HPDE6-E6E7 (cell line): ENCODE measurements at regions not wholly inside any gene's neighbourhood (a gene's known extent, or its start where the extent isn't known, plus 50 kb on each side); places are given as distances from the start of the nearest gene placed in this dataset.

Experiments
- DNase-seq: peaks from one replicate; pipeline ENCODE4 v3.0.0; 2011; ENCODE audit warnings: missing footprints; ENCODE audit errors: extremely low spot score

DNA sequence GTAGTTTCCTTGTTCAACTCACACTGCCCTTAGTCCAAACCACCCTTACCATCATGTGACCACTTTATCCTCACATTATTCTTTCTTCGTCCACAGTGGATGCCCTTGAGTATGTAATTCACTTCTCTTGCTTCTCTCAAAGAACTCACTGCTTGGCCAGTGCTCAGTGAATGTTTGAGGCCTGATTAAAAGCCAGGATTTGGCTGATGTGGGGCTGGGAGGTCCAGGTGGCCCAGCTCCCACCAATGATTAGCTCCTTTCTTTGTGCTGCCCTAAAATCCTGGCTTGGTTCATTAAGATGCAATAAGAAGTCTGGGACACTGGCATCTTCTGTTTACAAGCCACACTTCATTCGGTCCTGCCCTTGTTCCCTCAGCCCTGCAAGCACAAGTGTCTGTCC lies 97.8 kb upstream of the CELF4 start:
- no peak for DNase-seq

DNA sequence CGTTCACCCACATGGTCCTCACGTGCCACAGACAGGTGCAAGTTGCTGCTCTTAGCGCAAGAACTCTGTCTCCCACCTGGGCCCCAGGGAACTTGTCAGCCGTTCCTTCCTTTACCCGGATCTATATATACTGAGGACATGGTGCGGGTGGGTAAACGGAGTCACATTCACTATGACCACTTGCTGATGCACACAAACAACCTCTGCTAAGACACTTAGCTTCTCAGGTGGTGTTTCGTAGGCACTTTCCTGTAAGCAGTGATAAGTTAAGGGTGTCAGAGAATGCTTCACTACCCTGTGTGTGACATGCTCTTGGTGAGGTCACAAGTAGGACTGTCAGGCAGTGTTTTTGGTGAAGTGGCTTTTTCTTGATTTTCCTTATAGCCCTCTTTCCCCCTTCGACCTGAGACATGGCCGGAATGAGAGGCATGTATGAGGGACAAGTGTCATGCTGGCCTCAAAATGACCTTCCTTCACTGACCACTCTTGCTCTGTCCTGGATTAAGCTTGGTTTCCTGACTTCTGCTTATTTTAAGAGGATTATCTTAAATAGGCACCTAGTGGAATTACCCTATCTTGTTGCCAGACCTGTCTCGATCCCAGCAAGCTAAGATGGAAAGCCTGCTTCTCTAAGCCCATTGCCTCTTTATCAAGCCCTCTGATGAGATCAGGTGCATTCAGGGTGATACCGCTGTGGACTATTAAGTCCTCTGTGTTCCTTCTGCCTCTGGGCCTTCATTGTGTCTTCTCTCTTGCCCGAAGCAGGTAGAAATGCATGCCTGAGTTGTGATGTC lies 97.1 kb upstream of the CELF4 start:
- DNase-seq, result no peak

DNA sequence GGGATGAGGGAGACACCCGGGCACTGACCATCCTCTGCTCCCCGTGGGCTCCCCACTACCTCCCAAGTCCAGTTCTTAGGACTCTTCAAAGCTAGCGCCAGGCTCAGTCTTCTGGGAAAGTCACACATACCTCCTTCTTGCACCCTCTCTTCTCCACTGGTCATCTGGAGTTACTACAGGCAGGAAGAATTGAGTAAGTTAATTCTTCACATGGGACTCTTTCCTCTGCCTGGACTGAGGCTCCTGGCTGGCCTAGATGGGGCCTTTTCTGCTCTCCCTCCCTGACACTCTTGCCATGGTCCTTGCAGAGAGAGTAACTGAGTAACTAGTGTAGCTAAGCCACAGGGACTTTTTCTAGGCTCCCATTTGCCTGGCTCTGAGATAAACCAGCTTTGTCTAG lies 96.5 kb upstream of the CELF4 start:
- no peak for DNase-seq

DNA sequence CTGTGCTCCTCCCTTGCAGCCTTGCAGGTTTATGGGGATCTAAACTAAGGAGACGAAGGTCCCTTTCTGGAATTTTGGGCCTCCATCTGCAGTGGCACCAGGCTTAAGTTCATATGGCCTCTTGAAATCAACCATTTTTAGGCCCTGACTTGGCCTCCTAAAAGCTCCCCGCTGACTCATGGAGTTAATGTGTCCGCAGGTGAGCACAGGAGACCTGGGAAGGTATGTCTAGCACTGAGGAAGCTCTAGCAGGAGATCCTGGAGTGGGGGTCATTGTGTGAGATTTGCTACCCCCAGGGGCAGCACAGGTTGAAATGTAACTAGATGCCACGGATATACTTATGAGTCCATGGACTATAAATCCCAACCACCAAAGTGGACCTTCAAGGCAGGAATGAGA lies 95.9 kb upstream of the CELF4 start:
- DNase-seq, result no peak

DNA sequence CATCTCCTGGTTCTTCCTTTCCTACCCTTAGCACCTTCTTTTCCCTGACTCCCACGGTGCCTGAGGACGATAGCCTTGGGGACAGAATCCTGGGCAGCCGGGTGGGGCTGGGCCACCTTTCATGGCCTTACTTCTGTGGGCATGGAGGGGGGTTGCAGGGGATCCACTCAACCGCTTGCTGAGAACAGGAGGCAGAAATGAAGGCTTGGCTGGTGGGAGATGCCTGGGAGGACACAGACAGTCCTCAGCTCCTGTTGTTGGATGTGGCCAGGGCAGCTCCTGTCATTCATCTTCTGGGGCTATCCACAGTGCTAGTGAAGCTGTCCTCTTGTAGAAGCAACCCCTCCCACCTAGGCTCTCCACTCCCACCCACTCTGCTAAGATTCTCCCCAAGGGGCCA lies 95.5 kb upstream of the CELF4 start:
- no peak for DNase-seq

DNA sequence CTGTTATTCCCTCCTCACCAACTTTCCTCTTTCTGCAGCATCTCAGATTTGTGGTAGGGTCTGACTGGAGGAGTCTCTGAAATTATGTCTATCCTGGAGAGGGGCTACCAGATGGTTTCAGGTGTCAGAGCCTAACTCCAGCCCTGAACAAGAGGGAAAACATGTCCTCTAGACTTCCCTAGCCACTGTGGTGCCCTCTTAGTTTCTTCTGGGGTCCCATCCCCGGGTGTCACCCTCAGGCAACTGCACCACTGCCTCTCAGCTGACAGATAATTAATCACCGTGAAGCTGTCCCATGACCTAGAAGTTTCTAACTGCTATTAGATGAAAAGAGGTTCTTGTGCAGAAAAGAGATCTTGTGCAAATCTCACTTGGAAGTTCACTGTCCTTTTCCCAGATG lies 95.1 kb upstream of the CELF4 start:
- DNase-seq, result no peak

DNA sequence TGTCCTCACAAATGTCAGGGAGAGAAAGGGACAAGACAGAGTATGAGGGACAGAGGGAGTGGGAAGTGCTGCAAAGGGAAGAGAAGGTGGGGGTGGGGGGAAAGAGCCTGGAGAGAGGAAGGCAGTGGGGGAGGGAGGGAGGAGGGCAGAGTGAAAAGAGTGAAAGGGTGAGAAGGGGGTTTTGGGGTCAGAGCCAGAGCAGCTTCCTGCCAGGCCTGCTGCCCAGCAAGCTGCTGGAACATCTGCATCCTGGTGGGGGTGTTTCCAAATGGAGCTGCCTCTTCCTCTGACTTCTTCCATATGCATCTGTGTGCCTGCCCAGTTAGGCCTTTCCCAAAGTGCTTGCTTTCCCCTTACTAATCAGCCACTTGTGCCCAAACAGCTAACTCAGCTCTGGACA lies 94.3 kb upstream of the CELF4 start:
- no peak for DNase-seq

DNA sequence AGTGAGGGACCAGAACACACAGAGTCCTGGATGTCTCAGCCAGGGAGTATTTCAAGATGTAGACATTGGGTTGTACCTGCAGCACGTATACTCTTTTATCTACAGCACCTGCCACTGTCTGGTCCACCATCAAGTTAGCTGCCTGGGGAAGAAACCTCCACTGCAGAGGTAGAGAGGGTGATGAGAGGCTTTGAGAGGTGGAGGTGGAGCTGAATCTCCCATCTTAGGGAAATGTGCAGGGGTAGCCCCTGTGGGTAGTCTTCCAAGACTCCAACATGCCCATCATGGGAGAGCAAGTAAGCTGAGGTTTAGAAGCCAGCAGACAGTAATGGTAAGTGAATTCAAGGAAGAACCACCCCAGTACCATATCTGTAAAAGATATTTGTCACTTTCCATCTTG lies 93.3 kb upstream of the CELF4 start:
- no peak for DNase-seq

DNA sequence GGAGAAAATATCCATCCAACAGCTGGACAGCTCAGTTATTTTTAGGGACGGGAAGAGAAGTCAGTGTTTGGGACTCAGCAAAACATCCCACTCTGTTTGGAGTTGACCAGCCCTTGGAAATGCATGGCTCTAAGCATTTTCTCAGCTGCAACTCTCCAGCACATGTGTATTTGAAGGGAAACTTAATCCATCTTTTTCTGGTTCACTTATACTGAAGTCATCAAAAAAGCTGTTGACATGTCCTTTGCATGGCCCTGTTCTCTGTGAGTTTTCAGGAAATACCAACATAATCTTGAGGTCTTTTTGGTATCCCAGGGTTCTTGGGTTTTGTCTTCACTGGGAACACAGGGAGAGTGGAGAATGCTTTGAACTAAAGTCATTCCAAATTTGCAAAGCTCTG lies 91.9 kb upstream of the CELF4 start:
- DNase-seq, result no peak

DNA sequence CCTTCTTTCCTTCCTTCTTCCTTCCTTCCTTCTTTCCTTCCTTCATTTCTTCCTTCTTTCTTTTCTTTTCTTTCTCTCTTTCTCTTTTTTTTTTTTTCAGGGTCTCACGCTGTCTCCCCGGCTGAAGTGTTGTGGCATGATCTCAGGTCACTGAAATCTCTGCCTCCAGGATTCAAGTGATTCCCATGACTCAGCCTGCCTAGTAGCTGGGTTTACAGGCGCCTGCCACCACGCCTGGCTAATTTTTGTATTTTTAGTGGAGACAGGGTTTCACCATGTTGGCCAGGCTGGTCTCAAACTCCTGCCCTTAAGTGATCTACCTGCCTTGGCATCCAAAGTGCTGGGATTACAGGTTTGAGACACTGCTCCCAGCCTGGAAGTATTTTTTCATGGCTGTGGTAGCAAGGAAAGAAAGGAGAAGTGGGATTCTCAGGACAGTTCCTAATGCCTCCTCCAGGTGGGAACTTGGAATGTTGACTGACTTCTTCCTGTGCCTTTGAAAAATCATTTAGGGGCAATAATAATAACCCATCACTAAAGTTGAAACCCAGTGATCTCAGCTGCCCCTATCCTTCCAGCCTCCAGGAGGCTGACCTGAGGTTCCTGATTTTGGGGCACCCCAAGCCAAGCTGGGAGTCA lies 89.3 kb upstream of the CELF4 start:
- DNase-seq, result no peak

DNA sequence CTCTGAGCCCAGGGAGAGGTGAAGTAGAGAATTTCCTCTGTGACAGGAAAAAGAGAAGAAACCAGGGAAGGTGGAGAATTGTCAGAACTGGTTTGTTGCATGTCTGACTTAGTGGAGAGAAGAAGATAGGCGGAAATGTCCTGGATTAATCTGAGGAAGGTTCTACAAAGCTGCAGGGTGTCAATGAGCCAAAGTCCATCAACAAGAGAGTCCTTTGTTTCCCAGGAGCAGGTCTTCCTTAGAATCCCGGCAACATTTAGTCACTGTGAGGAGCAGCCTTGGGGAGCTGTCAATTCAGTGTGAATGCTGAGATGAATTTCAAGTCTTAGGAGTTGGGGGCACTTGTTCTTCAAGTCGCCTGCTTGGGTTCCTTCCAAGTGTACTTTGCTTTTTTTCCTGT lies 88.4 kb upstream of the CELF4 start:
- no peak for DNase-seq

DNA sequence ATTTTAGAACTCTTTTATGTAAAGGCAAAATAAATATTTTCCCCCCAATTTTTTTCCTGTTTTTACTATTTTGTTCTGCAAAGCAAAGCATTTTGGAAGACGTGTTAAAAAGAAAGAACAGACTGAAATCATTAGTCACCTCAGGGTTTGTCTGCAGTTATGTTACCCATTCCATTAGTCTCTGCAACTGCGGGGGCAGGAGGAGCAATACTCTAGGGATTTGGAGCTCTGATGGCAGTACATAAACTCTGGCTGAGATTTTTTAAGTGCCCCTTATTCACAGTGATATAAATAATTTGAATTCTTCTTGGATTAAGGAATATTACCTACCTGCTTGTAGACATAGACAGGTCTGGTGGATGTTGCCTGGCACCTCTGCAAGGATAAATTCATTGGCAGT lies 88.0 kb upstream of the CELF4 start:
- no peak for DNase-seq

DNA sequence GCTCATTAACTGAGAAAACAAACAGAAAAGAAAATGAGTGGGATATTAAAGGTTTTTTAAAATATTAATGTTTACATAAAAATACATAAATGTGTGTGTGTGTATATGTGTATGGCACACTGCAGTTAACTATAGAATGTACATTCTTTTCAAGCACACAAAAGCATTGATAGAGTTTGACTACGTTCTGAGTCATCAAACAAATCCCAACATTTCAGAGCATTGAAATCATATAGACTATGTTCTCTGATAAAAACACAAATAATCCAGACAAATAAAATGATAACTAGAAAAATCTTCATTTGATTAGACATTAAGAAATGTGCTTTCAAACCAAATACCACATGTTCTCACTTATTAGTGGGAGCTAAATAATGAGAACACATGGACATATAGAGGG lies 84.3 kb upstream of the CELF4 start:
- DNase-seq, result no peak

DNA sequence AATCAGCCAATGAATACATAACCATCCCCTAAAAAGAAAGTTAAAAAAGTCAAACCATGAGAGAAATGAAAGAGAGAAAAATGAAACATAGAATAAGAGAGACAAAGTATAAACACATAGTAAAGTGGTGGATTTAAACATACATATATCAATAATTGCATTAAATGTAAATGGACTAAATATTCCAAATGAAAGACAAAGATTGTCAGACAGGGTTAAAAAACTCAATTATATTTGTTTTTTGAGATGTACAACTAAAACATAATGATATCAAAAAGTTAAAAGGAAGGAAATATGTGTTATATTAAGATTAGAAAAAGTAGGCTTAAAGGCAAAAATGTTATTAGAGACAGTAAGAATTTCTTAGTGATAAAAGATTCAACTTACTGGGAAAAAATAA lies 83.8 kb upstream of the CELF4 start:
- no peak for DNase-seq

DNA sequence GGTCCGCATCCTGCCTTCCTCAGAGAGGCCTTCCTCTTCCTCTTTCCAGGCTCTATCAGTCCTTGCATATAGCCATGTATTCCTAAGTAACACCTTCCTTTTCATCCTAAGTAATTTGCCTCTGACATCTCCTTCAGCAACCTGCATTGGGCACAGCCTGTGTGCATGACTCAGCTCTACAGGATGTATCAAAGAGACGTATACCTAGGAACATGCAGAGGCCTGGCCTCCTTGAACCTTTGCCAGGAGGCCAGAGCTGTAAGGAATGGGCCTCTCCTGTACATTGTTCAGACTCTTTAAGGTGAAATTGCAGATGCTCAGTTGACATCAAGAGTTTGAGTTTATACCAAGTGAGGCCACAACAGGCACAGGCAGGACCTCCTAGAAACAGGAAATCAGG lies 76.0 kb upstream of the CELF4 start:
- no peak for DNase-seq

DNA sequence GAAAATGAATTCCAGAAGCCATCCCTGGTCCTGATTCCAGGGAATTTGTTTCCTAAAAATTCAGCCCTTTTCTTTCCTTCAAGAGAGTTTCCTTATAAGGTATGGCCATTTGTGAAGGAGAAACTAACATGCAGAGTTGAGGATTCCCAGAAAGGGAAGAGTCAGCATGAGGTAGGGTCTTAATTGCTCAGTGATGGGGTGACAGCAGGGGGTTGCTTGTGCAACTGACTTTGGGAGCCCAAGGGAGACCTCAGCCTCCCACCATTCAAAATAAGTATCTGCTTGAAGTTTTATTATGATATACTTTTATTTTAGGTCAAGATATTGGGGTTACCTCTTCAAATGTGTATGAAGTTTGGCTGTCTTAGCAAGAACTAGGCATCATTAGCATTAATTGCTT lies 74.9 kb upstream of the CELF4 start:
- no peak for DNase-seq

DNA sequence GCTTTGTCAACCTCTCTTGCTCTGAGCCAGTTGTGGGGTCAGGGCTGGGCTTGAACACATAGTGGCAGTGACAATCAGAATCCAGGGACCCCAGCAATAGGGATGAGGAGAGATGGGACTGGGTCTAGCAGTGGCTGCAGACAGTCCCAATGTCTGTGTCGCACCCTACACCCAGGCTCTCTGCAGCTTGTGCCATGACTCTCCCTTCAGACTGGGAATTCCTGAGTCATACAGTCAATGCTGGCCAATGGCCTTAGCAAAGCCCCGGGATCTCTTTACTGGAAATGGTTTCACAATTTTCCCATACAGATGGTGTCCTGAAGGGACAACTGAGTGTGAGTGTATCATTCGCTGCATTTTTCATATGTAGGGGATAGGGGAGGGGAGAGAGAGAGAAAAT lies 74.2 kb upstream of the CELF4 start:
- no peak for DNase-seq

DNA sequence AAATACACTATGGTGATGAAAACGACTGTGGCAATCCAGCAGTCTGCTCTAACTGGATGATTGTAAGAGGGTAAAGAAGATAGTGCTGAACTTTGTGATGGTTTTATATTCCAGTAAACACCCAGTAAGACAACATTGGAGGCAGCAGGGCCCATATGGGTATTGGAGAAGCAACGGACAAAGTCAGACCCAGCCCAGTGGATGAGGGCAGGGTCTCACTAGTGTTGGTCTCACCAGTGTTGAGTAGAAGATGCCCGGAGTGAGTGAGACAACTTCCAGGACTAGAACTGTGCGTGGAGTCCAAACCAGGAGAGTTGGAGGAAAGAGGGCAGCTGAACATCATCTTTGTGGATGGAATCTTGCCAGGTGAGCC lies 71.9 kb upstream of the CELF4 start:
- no peak for DNase-seq

DNA sequence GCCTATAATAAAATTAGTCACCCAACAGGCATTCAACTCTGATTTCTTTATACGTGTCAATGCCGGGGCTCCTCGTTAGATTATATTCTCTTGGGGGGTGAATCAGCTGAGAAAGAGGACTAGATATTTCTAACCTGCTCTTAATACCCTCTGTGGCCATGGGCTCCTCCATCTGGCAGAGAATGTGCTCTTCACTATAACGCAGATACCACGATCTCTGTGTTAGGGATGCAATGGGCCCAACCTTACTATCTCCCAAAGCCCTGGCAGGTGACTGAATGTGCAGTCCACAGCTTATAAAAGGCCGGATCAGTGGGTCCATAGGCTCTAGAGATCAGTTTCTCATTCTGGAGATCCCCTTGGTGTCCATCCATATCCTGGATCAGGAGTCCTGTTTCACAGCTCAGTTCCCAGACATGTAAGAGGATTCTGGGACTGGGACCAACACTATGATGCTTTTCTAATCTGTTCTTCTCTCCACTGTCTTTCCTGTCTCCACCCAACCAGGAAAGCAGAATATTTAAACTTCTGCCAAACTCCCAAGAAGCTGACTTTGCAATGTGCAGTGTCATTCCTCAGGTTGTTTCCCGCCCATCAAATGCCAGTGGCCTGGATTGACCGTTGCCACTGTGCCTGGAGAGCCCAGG lies 71.4 kb upstream of the CELF4 start:
- no peak for DNase-seq

DNA sequence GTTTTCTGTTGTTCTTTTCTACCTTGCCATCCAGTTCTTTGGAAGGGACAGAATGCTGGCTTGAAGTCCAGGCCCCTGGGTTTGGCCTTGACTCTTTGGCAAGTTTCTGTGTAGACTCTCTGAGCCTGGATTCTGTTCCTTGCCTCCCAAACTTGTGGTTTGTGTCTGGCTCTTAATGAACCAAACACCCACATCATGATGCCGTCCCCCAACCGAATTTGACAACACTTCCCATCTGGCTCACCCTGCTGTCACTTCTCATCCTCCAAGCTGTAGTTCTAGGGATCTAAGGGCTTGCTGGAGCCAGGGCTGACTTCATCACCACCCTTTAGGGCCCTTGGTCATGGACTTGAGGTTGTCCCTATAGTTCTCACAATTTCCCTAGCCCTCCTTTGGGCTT lies 68.9 kb upstream of the CELF4 start:
- DNase-seq, result no peak

DNA sequence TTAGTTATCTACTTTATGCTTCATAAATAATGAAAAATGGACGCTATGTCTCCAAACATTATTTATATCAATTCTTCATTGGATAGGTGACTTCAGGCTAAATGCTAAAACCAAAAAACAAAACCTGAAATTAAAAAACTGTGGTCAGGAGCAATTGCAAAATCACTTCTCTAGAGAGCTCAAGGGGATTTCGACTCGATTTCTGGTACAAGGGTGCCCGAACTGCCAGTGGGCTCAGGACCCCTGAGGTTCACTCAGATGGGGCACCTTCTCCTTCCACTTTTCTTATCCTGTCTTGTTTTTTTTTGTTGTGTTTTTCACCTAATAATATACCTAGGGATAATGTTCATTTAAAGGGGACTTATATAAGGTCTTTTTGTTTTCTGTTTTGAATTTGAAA lies 65.8 kb upstream of the CELF4 start:
- no peak for DNase-seq

DNA sequence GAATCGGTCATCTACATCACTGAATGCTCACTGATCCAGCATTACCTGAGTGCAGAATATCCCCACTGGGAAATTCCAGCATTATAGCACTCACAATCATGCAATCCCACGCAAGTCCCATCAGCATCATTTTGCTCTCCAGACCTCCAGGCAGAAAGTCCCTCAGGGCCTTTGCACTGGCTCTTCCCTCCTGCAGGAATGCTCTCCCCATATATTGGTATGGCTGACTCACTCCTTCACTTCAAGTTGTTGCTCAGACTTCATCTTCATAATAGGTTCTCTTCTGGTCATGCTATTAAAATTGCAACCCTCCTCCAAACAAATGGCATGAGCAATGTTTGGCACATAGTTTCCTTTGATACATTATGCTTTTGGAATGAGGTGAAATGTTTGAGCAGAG lies 64.7 kb upstream of the CELF4 start:
- no peak for DNase-seq

DNA sequence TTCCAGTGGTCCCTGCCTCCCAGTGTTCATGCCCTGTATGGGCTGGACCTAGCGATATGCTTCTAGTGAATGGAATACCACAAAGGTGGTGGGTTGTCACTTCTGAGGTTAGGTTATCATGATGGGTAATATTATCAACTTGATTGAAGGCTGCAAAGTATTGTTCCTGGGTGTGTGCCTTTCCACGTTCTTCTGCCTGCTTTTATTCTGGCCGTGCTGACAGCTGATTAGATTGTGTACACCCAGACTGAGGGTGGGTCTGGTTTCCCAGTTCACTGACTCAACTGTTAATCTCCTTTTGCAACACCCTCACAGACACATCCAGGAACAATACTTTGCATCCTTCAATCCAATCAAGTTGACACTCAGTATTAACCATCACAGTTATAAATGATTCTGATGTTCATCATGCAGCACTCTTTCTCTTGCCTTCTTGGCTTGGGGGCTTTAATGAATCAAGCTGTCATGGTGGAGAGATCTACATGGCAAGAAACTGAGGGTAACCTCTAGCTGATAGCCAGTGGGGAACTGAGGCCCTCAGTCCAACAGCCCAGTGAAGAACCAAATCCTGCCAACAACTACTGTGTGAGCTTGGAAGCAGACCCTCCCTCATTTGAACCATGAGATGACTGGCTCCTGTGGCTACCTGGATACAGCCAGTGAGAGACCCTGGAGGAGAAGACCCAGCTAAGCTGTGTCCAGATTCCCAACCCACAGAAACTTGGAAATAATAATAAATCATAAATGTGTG lies 63.0 kb upstream of the CELF4 start:
- no peak for DNase-seq
